ENCODE measurements at regions not wholly inside any gene's neighbourhood (a gene's known extent, or its start where the extent isn't known, plus 50 kb on each side); places are given as distances from the start of the nearest gene placed in this dataset.

- no peak overlapping the region for H3K4me3 ChIP-seq
- DNase-seq (ENCODE audit: low spot score in 2 of 2), result no peak
- H3K4me1 ChIP-seq, result no peaks in the 10 kb centered on the region
- TF ChIP-seq POLR2A (IDR thresholded peaks at IDR 0.05) (no peak), CTCF (IDR thresholded peaks at IDR 0.05) (peak in 1 of 2 donors; percentile 9)
- no peaks in the 10 kb centered on the region for H3K27me3 ChIP-seq
- WGBS, result 49% methylated on average over 2 of the region's 2 CpGs
- H3K36me3 ChIP-seq, result no peaks in the 10 kb centered on the region
- H3K27ac ChIP-seq, result no peak overlapping the region
- no peaks in the 10 kb centered on the region for H3K9me3 ChIP-seq
These were observed 793.0 kb downstream of the MCTP2 start for GRCh38 chr15:95024351-95024750.

- WGBS, result 90% methylated on average over 5 of the region's 5 CpGs
- TF ChIP-seq EP300 (IDR thresholded peaks at IDR 0.05) (no peak), CTCF (IDR thresholded peaks at IDR 0.05) (no peak), POLR2AphosphoS5 (IDR thresholded peaks at IDR 0.05) (no peak), POLR2A (IDR thresholded peaks at IDR 0.05) (no peak)
These were observed 794.8 kb downstream of the MCTP2 start for GRCh38 chr15:95025924-95026728.

GRCh38 chr15:95027981-95028380 is 796.6 kb downstream of the MCTP2 start:
- Histone ChIP-seq H3K9me3 (peaks cover 7% of the 10 kb centered on the region), H3K27me3 (no peaks in the 10 kb centered on the region), H3K36me3 (no peaks in the 10 kb centered on the region), H3K27ac (no peak overlapping the region), H3K4me3 (no peak overlapping the region), H3K4me1 (no peaks in the 10 kb centered on the region)
- TF ChIP-seq POLR2A (IDR thresholded peaks at IDR 0.05), result no peak
- TF ChIP-seq POLR2AphosphoS5 (IDR thresholded peaks at IDR 0.05), result no peak
- TF ChIP-seq EP300 (IDR thresholded peaks at IDR 0.05), result no peak
- TF ChIP-seq CTCF (IDR thresholded peaks at IDR 0.05), result no peak
- WGBS, result 74% methylated on average over 3 of the region's 3 CpGs
- DNase-seq (ENCODE audit: low spot score in 2 of 2), result no peak

More at GRCh38 chr15:95025924-95026728, 794.8 kb downstream of the MCTP2 start:
- no peak overlapping the region for H3K27ac ChIP-seq
- no peaks in the 10 kb centered on the region for H3K4me1 ChIP-seq
- H3K4me3 ChIP-seq, result no peak overlapping the region
- H3K36me3 ChIP-seq, result no peaks in the 10 kb centered on the region
- no peaks in the 10 kb centered on the region for H3K27me3 ChIP-seq
- peaks cover 7% of the 10 kb centered on the region for H3K9me3 ChIP-seq
- peak in 1 of 2 donors; percentile 65 for DNase-seq (ENCODE audit: low spot score in 2 of 2)

- 84% methylated on average over 2 of the region's 2 CpGs for WGBS
- no peak overlapping the region for H3K27ac ChIP-seq
- no peak for DNase-seq (ENCODE audit: low spot score in 2 of 2)
- no peak overlapping the region for H3K4me3 ChIP-seq
- H3K27me3 ChIP-seq, result no peaks in the 10 kb centered on the region
- no peak for TF ChIP-seq EP300 (IDR thresholded peaks at IDR 0.05)
- TF ChIP-seq CTCF (IDR thresholded peaks at IDR 0.05), result no peak
- TF ChIP-seq POLR2A (IDR thresholded peaks at IDR 0.05), result no peak
- no peak for TF ChIP-seq POLR2AphosphoS5 (IDR thresholded peaks at IDR 0.05)
- no peaks in the 10 kb centered on the region for H3K36me3 ChIP-seq
- no peaks in the 10 kb centered on the region for H3K4me1 ChIP-seq
- peaks cover 7% of the 10 kb centered on the region for H3K9me3 ChIP-seq
These were observed 800.8 kb downstream of the MCTP2 start for GRCh38 chr15:95032156-95032555.

GRCh38 chr15:95035106-95035505 is 803.7 kb downstream of the MCTP2 start:
- peaks cover 7% of the 10 kb centered on the region for H3K9me3 ChIP-seq
- no peaks in the 10 kb centered on the region for H3K4me1 ChIP-seq
- DNase-seq (ENCODE audit: low spot score in 2 of 2), result no peak
- TF ChIP-seq EP300 (IDR thresholded peaks at IDR 0.05), result no peak
- TF ChIP-seq CTCF (IDR thresholded peaks at IDR 0.05), result no peak
- TF ChIP-seq POLR2A (IDR thresholded peaks at IDR 0.05), result no peak
- no peak for TF ChIP-seq POLR2AphosphoS5 (IDR thresholded peaks at IDR 0.05)
- no peaks in the 10 kb centered on the region for H3K36me3 ChIP-seq
- WGBS, result 63% methylated on average over 3 of the region's 3 CpGs
- H3K27me3 ChIP-seq, result no peaks in the 10 kb centered on the region
- no peak overlapping the region for H3K27ac ChIP-seq
- no peak overlapping the region for H3K4me3 ChIP-seq

Measured in suprapubic skin (tissue), 4 donors.